Endothelial cell of umbilical vein (primary cell): ENCODE measurements at regions not wholly inside any gene's neighbourhood (a gene's known extent, or its start where the extent isn't known, plus 50 kb on each side); places are given as distances from the start of the nearest gene placed in this dataset.

Experiments used
- BruUV-seq: library from RNA; stranded (reverse); fragments of 400-500 nt; replicated peaks from 2 replicates; lab custom pipeline; 2021; lab: Mats Ljungman, UMichigan
- CTCF ChIA-PET: fragments of 300-600, 350-600 bp; sonication (Branson Sonifier 250); formaldehyde crosslinking; loops from one replicate; lab custom pipeline; 2021; ENCODE audit warnings: antibody characterized with exemption, inconsistent platforms; lab: Charles Lee
- POLR2A ChIA-PET: fragments of 300-600, 350-600 bp; sonication (Branson Sonifier 250); formaldehyde crosslinking; loops from one replicate; lab custom pipeline; 2021; ENCODE audit warnings: antibody characterized with exemption, inconsistent platforms; lab: Charles Lee
- DNase-seq: peaks from one replicate; pipeline ENCODE4 v3.0.0-alpha.2; 2011; ENCODE audit warnings: low read depth, low spot score
- FAIRE-seq: peaks from 2 replicates; lab custom pipeline; 2011; peaks lifted over from hg19 to GRCh38; lab: Jason Lieb, UNC
- H2AFZ ChIP-seq: 2 replicates; pipeline ENCODE4 v1.6.0; 2012; ENCODE audit warnings: low read depth, low read length, control low read depth, inconsistent platforms
- H3K27ac ChIP-seq: 2 replicates; pipeline ENCODE4 v1.5.1; 2011; ENCODE audit warnings: low read depth, mild to moderate bottlenecking, control low read depth, low read length, moderate library complexity; ENCODE audit not compliant: insufficient read depth
- H3K27me3 ChIP-seq, 2 experiments: 2 replicates each; pipeline versions ENCODE4 v1.6.0 to v1.6.1; 2011; ENCODE audit warnings: low read length in 2 of 2, mixed read lengths in 1 of 2; ENCODE audit not compliant: control insufficient read depth in 2 of 2, insufficient read depth in 2 of 2
- H3K36me3 ChIP-seq, 2 experiments: 2 replicates in 1 of 2; 3 replicates in 1 of 2; pipeline ENCODE4 v1.5.1; 2011; ENCODE audit warnings: low read length in 2 of 2, mild to moderate bottlenecking in 1 of 2, moderate library complexity in 1 of 2; ENCODE audit not compliant: control insufficient read depth in 2 of 2, insufficient read depth in 2 of 2; ENCODE audit errors: extremely low read depth in 1 of 2
- H3K4me1 ChIP-seq: 3 replicates; pipeline ENCODE4 v1.5.1; 2011; ENCODE audit warnings: mild to moderate bottlenecking, low read length; ENCODE audit not compliant: control insufficient read depth, insufficient read depth; ENCODE audit errors: extremely low read depth
- H3K4me2 ChIP-seq: 2 replicates; pipeline ENCODE4 v1.6.1; 2011; ENCODE audit warnings: low read length, control low read depth, mixed read lengths; ENCODE audit not compliant: insufficient read depth
- H3K4me3 ChIP-seq, 3 experiments: fragments of 200-600 bp in 1 of 3; sonication (generic), shearing (Covaris generic) in 1 of 3; replicated peaks in 1 of 3; 2 replicates each; pipeline ENCODE4 v1.5.1; 2011 to 2016; ENCODE audit warnings: control low read depth in 3 of 3, low read length in 3 of 3, mild to moderate bottlenecking in 2 of 3, inconsistent platforms in 1 of 3, low read depth in 1 of 3, moderate library complexity in 1 of 3; ENCODE audit not compliant: insufficient read depth in 1 of 3
- H3K79me2 ChIP-seq: 2 replicates; pipeline ENCODE4 v1.6.0; 2012; ENCODE audit warnings: low read length, inconsistent platforms; ENCODE audit not compliant: control insufficient read depth, insufficient read depth
- H3K9ac ChIP-seq: replicated peaks from 2 replicates; pipeline ENCODE3; 2011; ENCODE audit warnings: low read length, control low read depth; ENCODE audit not compliant: insufficient read depth; ENCODE audit errors: extremely low read depth
- H3K9me1 ChIP-seq: replicated peaks from 3 replicates; pipeline ENCODE4 v1.6.0; 2011; ENCODE audit warnings: mild to moderate bottlenecking, low read length; ENCODE audit not compliant: control insufficient read depth, insufficient read depth; ENCODE audit errors: extremely low read depth
- H3K9me3 ChIP-seq: replicated peaks from 2 replicates; pipeline ENCODE4 v1.5.1; 2012; ENCODE audit warnings: low read length, inconsistent platforms; ENCODE audit not compliant: control insufficient read depth, insufficient read depth
- H4K20me1 ChIP-seq: replicated peaks from 2 replicates; pipeline ENCODE3; 2011; ENCODE audit warnings: mild to moderate bottlenecking, low read length; ENCODE audit not compliant: control insufficient read depth, insufficient read depth; ENCODE audit errors: extremely low read depth
- CTCF ChIP-seq, 2 donors: IDR thresholded peaks; 1 replicate in 1 of 2; 2 replicates in 1 of 2; pipeline ENCODE4 v1.5.1; 2011; ENCODE audit warnings: low read length in 2 of 2, mild to moderate bottlenecking in 2 of 2, moderate library complexity in 2 of 2, control low read depth in 1 of 2, inconsistent platforms in 1 of 2, low read depth in 1 of 2; ENCODE audit not compliant: insufficient read depth in 1 of 2; ENCODE audit errors: extremely low read depth in 1 of 2
- EZH2 ChIP-seq: IDR thresholded peaks from 2 replicates; pipeline ENCODE4 v1.6.1; 2012; ENCODE audit warnings: borderline replicate concordance, low read depth, mild to moderate bottlenecking, moderate library complexity, low read length, inconsistent platforms; ENCODE audit not compliant: severe bottlenecking
- FOS ChIP-seq: IDR thresholded peaks from 2 replicates; pipeline ENCODE4 v1.6.1; 2011; ENCODE audit warnings: mild to moderate bottlenecking, low read length, moderate library complexity, borderline replicate concordance; ENCODE audit not compliant: insufficient read depth
- GATA2 ChIP-seq: IDR thresholded peaks from 2 replicates; pipeline ENCODE4 v1.7.0; 2011; ENCODE audit warnings: low read depth, mild to moderate bottlenecking, moderate library complexity, mixed read lengths, low read length; ENCODE audit not compliant: insufficient read length, insufficient read depth
- JUN ChIP-seq: IDR thresholded peaks from 2 replicates; pipeline ENCODE4 v1.6.1; 2011; ENCODE audit warnings: borderline replicate concordance, low read depth; ENCODE audit not compliant: insufficient read length, insufficient read depth
- MYC ChIP-seq: IDR thresholded peaks from one replicate; pipeline ENCODE4 v1.6.1; 2011; ENCODE audit warnings: mild to moderate bottlenecking, low read depth, low read length
- POLR2A ChIP-seq: IDR thresholded peaks from 2 replicates; pipeline ENCODE4 v1.6.1; 2012; ENCODE audit warnings: low read depth, mild to moderate bottlenecking, control low read depth, low read length
- POLR2AphosphoS5 ChIP-seq: IDR thresholded peaks from 2 replicates; pipeline ENCODE4 v1.6.1; 2012; ENCODE audit warnings: low read depth, mild to moderate bottlenecking, control low read depth, low read length, moderate library complexity; ENCODE audit not compliant: insufficient read depth
- dilution Hi-C: fragments of 300-500 bp; cut with MboI; formaldehyde crosslinking; loops from one replicate; pipeline ENCODE4 v1.15.0; 2019; ENCODE audit warnings: low sequenced_read_pairs; ENCODE audit not compliant: extremely low pct_ligation_motif_present
- intact Hi-C: fragments of 100-400 bp; cut with micrococcal nuclease; formaldehyde crosslinking; loops from one replicate; pipeline ENCODE4 v1.10.0; 2022
- TF ChIP-seq, protein P1 (sequence below): IDR thresholded peaks from 2 replicates; pipeline ENCODE4 v1.6.1; 2011; ENCODE audit not compliant: insufficient read depth, insufficient read length

DNA sequence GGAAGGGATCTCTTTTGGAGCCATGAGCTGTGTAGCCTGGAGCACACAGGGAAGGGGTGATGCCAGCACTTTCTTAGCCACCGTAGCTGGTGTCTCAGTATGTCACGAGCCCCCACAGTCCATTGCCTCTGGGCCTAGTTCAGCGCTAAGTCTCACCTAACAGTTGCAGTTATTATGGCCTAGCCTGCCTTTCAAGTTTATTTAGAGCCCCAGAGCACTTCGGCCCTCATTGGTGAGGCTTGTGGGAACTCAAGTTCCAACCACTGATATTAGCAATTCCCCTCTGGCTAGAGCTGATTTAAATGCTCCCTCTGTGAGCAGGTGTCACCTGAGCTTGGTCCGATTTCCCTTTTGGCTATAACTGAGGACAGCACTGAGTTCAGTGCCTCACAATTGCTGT is 388.4 kb upstream of the MAOA start:
- ChIA-PET CTCF (no interaction called here), POLR2A (no interaction called here)
- H3K9ac ChIP-seq = no peak overlapping the region
- H3K4me2 ChIP-seq = no peak overlapping the region
- DNase-seq (no peak), FAIRE-seq (no peak)
- H4K20me1 ChIP-seq = no peaks in the 10 kb centered on the region
- no peaks in the 10 kb centered on the region for H3K9me1 ChIP-seq
- H3K27ac ChIP-seq = no peak overlapping the region
- no peak overlapping the region for H3K4me3 ChIP-seq
- BruUV-seq = no TSS peak
- no peaks in the 10 kb centered on the region for H3K27me3 ChIP-seq
- no peak overlapping the region for H2AFZ ChIP-seq
- no peaks in the 10 kb centered on the region for H3K4me1 ChIP-seq
- H3K36me3 ChIP-seq = no peaks in the 10 kb centered on the region
- intact Hi-C loops (no loop called here), dilution Hi-C loops (no loop called here)
- TF ChIP-seq GATA2 = no peak
- TF ChIP-seq, protein P1, sequence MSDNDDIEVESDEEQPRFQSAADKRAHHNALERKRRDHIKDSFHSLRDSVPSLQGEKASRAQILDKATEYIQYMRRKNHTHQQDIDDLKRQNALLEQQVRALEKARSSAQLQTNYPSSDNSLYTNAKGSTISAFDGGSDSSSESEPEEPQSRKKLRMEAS = no peak
- TF ChIP-seq CTCF (IDR thresholded peaks at IDR 0.05; ENCODE audit: extremely low read depth in 1 of 2, insufficient read depth in 1 of 2, low read depth in 1 of 2, low read length in 2 of 2) = no peak
- TF ChIP-seq POLR2AphosphoS5 = no peak
- no peak for TF ChIP-seq MYC
- TF ChIP-seq POLR2A = no peak
- TF ChIP-seq EZH2 = no peak
- no peak for TF ChIP-seq FOS
- TF ChIP-seq JUN = no peak
- H3K79me2 ChIP-seq = no peaks in the 10 kb centered on the region
- no peaks in the 10 kb centered on the region for H3K9me3 ChIP-seq
